Right lobe of liver (tissue), 4 donors: ENCODE measurements at regions not wholly inside any gene's neighbourhood (a gene's known extent, or its start where the extent isn't known, plus 50 kb on each side); places are given as distances from the start of the nearest gene placed in this dataset.

Experiments
- POLR2A ChIP-seq: fragments of 450-650 bp; IDR thresholded peaks from one replicate; pipeline ENCODE4 v1.6.1; 2017; ENCODE audit warnings: antibody characterized with exemption, mild to moderate bottlenecking
- TF ChIP-seq, protein P1 (sequence below), 4 donors: fragments of 200-600 bp in 3 of 4; fragments of 450-650 bp in 1 of 4; IDR thresholded peaks; one replicate each; pipeline versions ENCODE4 v1.5.1 to v1.8.0; 2016 to 2022; ENCODE audit warnings: antibody characterized with exemption in 4 of 4, mild to moderate bottlenecking in 2 of 4
- donor health status: DM: no; HTN: no; CAD: no.
- donor health status: DM: no; HTN: no; CAD: no.
- donor health status: DM: no; HTN: yes; CAD: no.

DNA sequence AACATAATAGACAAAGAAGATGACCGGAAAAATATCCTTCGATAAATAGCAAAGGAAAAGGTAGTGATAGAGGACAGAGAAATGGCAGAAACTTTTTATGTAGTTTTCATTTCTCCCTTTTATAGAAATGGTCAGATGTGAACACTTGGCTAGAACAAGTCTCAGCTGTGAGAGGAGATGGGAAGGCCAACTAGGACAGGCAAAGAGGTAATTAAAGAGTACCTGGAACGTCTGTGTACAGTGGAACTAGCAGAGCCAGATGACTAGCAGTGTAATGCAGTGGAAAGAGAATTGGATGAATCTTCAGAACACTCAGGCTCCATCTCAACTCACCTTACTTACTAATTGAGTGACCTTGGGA is 69.2 kb downstream of the NABP1 start:
- TF ChIP-seq, protein P1, sequence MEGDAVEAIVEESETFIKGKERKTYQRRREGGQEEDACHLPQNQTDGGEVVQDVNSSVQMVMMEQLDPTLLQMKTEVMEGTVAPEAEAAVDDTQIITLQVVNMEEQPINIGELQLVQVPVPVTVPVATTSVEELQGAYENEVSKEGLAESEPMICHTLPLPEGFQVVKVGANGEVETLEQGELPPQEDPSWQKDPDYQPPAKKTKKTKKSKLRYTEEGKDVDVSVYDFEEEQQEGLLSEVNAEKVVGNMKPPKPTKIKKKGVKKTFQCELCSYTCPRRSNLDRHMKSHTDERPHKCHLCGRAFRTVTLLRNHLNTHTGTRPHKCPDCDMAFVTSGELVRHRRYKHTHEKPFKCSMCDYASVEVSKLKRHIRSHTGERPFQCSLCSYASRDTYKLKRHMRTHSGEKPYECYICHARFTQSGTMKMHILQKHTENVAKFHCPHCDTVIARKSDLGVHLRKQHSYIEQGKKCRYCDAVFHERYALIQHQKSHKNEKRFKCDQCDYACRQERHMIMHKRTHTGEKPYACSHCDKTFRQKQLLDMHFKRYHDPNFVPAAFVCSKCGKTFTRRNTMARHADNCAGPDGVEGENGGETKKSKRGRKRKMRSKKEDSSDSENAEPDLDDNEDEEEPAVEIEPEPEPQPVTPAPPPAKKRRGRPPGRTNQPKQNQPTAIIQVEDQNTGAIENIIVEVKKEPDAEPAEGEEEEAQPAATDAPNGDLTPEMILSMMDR (IDR thresholded peaks at IDR 0.05), result no peak
- TF ChIP-seq POLR2A, result no peak
